ENCODE measurements at regions not wholly inside any gene's neighbourhood (a gene's known extent, or its start where the extent isn't known, plus 50 kb on each side); places are given as distances from the start of the nearest gene placed in this dataset.
A peak's percentile ranks its signal among the peaks of the same experiment; 100 is the strongest.

GRCh38 chr11:43573233-43573632 is 107.3 kb upstream of the HSD17B12 start:
- TF ChIP-seq EZH2 (IDR thresholded peaks at IDR 0.05; ENCODE audit: low read length) (no peak), CTCF (optimal IDR thresholded peaks at IDR 0.05 in 1 of 3, IDR thresholded peaks at IDR 0.05 in 1 of 3, conservative IDR thresholded peaks at IDR 0.05 in 1 of 3; ENCODE audit: extremely low read depth in 1 of 3, insufficient read depth in 2 of 3, low read length in 3 of 3) (peak; percentile 63 to 81 (median 78))
- H3K9me1 ChIP-seq (ENCODE audit: control insufficient read depth, extremely low read depth, insufficient read depth, low read length), result no peaks in the 10 kb centered on the region
- DNase-seq (ENCODE audit: low read depth, low spot score) (no peak), FAIRE-seq (peak; percentile 36)
- no peaks in the 10 kb centered on the region for H3K36me3 ChIP-seq (ENCODE audit: control insufficient read depth in 2 of 2, extremely low read depth in 1 of 2, insufficient read depth in 2 of 2, low read length in 2 of 2)
- peaks cover 69% of the 10 kb centered on the region for H3K27me3 ChIP-seq (ENCODE audit: control insufficient read depth, extremely low read depth, insufficient read depth, low read length)
- no peaks in the 10 kb centered on the region for H3K4me1 ChIP-seq (ENCODE audit: control insufficient read depth, extremely low read depth, insufficient read depth, low read length)
- H4K20me1 ChIP-seq (ENCODE audit: control insufficient read depth, extremely low read depth, insufficient read depth, low read length), result no peaks in the 10 kb centered on the region
- no peak overlapping the region for H3K9ac ChIP-seq (ENCODE audit: control insufficient read depth, extremely low read depth, insufficient read depth, low read length)
- H2AFZ ChIP-seq (ENCODE audit: control insufficient read depth, low read length), result no peak overlapping the region
- no peak overlapping the region for H3K4me2 ChIP-seq (ENCODE audit: control insufficient read depth, extremely low read depth, insufficient read depth, low read depth, low read length)
- no peaks in the 10 kb centered on the region for H3K79me2 ChIP-seq (ENCODE audit: control insufficient read depth, insufficient read depth, low read length)
- H3K4me3 ChIP-seq (ENCODE audit: control insufficient read depth in 2 of 3, extremely low read depth in 1 of 3, insufficient read depth in 2 of 3, low read depth in 1 of 3, low read length in 3 of 3), result no peak overlapping the region
- H3K9me3 ChIP-seq (ENCODE audit: control insufficient read depth, low read depth, low read length), result no peaks in the 10 kb centered on the region
- H3K27ac ChIP-seq (ENCODE audit: control insufficient read depth, insufficient read depth, low read length), result no peak overlapping the region
- dilution Hi-C loops (cut with MboI; ENCODE audit: extremely low pct_ligation_motif_present, low sequenced_read_pairs), result no loop called here

GRCh38 chr11:43573873-43574272 is 106.7 kb upstream of the HSD17B12 start:
- FAIRE-seq (no peak), DNase-seq (ENCODE audit: low read depth, low spot score) (no peak)
- H4K20me1 ChIP-seq (ENCODE audit: control insufficient read depth, extremely low read depth, insufficient read depth, low read length), result no peaks in the 10 kb centered on the region
- no peaks in the 10 kb centered on the region for H3K9me3 ChIP-seq (ENCODE audit: control insufficient read depth, low read depth, low read length)
- H3K27me3 ChIP-seq (ENCODE audit: control insufficient read depth, extremely low read depth, insufficient read depth, low read length), result peaks cover 75% of the 10 kb centered on the region
- no peaks in the 10 kb centered on the region for H3K9me1 ChIP-seq (ENCODE audit: control insufficient read depth, extremely low read depth, insufficient read depth, low read length)
- dilution Hi-C loops (cut with MboI; ENCODE audit: extremely low pct_ligation_motif_present, low sequenced_read_pairs), result no loop called here
- no peaks in the 10 kb centered on the region for H3K79me2 ChIP-seq (ENCODE audit: control insufficient read depth, insufficient read depth, low read length)
- no peak overlapping the region for H3K4me2 ChIP-seq (ENCODE audit: control insufficient read depth, extremely low read depth, insufficient read depth, low read depth, low read length)
- H3K36me3 ChIP-seq (ENCODE audit: control insufficient read depth in 2 of 2, extremely low read depth in 1 of 2, insufficient read depth in 2 of 2, low read length in 2 of 2), result no peaks in the 10 kb centered on the region
- no peak overlapping the region for H3K4me3 ChIP-seq (ENCODE audit: control insufficient read depth in 2 of 3, extremely low read depth in 1 of 3, insufficient read depth in 2 of 3, low read depth in 1 of 3, low read length in 3 of 3)
- TF ChIP-seq CTCF (optimal IDR thresholded peaks at IDR 0.05 in 1 of 3, IDR thresholded peaks at IDR 0.05 in 1 of 3, conservative IDR thresholded peaks at IDR 0.05 in 1 of 3; ENCODE audit: extremely low read depth in 1 of 3, insufficient read depth in 2 of 3, low read length in 3 of 3) (no peak), EZH2 (IDR thresholded peaks at IDR 0.05; ENCODE audit: low read length) (no peak)
- no peak overlapping the region for H3K9ac ChIP-seq (ENCODE audit: control insufficient read depth, extremely low read depth, insufficient read depth, low read length)
- H3K27ac ChIP-seq (ENCODE audit: control insufficient read depth, insufficient read depth, low read length), result no peak overlapping the region
- H2AFZ ChIP-seq (ENCODE audit: control insufficient read depth, low read length), result no peak overlapping the region
- H3K4me1 ChIP-seq (ENCODE audit: control insufficient read depth, extremely low read depth, insufficient read depth, low read length), result no peaks in the 10 kb centered on the region

Measured in keratinocyte (primary cell).